ENCODE measurements at regions not wholly inside any gene's neighbourhood (a gene's known extent, or its start where the extent isn't known, plus 50 kb on each side); places are given as distances from the start of the nearest gene placed in this dataset.

GRCh38 chr2:11944311-11944710 is 197.9 kb downstream of the LPIN1 start:
- Mint-ChIP-seq H3K4me1 (ENCODE audit: low read depth, unreplicated experiment) (peaks cover 3% of the 10 kb centered on the region), H3K27ac (ENCODE audit: unreplicated experiment) (no peak overlapping the region), H3K36me3 (ENCODE audit: unreplicated experiment) (no peaks in the 10 kb centered on the region), H3K27me3 (ENCODE audit: unreplicated experiment) (no peaks in the 10 kb centered on the region), H3K9me3 (ENCODE audit: unreplicated experiment) (no peaks in the 10 kb centered on the region), H3K4me3 (ENCODE audit: unreplicated experiment) (no peak overlapping the region)
- TF ChIP-seq, protein P1, sequence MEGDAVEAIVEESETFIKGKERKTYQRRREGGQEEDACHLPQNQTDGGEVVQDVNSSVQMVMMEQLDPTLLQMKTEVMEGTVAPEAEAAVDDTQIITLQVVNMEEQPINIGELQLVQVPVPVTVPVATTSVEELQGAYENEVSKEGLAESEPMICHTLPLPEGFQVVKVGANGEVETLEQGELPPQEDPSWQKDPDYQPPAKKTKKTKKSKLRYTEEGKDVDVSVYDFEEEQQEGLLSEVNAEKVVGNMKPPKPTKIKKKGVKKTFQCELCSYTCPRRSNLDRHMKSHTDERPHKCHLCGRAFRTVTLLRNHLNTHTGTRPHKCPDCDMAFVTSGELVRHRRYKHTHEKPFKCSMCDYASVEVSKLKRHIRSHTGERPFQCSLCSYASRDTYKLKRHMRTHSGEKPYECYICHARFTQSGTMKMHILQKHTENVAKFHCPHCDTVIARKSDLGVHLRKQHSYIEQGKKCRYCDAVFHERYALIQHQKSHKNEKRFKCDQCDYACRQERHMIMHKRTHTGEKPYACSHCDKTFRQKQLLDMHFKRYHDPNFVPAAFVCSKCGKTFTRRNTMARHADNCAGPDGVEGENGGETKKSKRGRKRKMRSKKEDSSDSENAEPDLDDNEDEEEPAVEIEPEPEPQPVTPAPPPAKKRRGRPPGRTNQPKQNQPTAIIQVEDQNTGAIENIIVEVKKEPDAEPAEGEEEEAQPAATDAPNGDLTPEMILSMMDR (IDR thresholded peaks at IDR 0.05; ENCODE audit: partially characterized antibody, unreplicated experiment): no peak
- DNase-seq: no peak

- H3K27me3 Mint-ChIP-seq (ENCODE audit: unreplicated experiment): no peaks in the 10 kb centered on the region
- H3K4me1 Mint-ChIP-seq (ENCODE audit: low read depth, unreplicated experiment): peaks cover 5% of the 10 kb centered on the region
These were observed 199.0 kb downstream of the LPIN1 start for GRCh38 chr2:11945139-11946126.

GRCh38 chr2:11947956-11948355 is 201.5 kb downstream of the LPIN1 start:
- H3K27me3 Mint-ChIP-seq (ENCODE audit: unreplicated experiment): peaks cover 3% of the 10 kb centered on the region
- no peak overlapping the region for H3K4me3 Mint-ChIP-seq (ENCODE audit: unreplicated experiment)
- DNase-seq: no peak
- TF ChIP-seq, protein P1 (IDR thresholded peaks at IDR 0.05; ENCODE audit: partially characterized antibody, unreplicated experiment): no peak
- peaks cover 2% of the 10 kb centered on the region for H3K4me1 Mint-ChIP-seq (ENCODE audit: low read depth, unreplicated experiment)
- no peak overlapping the region for H3K27ac Mint-ChIP-seq (ENCODE audit: unreplicated experiment)
- H3K9me3 Mint-ChIP-seq (ENCODE audit: unreplicated experiment): no peaks in the 10 kb centered on the region
- H3K36me3 Mint-ChIP-seq (ENCODE audit: unreplicated experiment): no peaks in the 10 kb centered on the region

More at GRCh38 chr2:11945139-11946126, 199.0 kb downstream of the LPIN1 start:
- Mint-ChIP-seq H3K36me3 (ENCODE audit: unreplicated experiment) (no peaks in the 10 kb centered on the region), H3K9me3 (ENCODE audit: unreplicated experiment) (no peaks in the 10 kb centered on the region), H3K27ac (ENCODE audit: unreplicated experiment) (no peak overlapping the region), H3K4me3 (ENCODE audit: unreplicated experiment) (no peak overlapping the region)
- TF ChIP-seq, protein P1 (IDR thresholded peaks at IDR 0.05; ENCODE audit: partially characterized antibody, unreplicated experiment): no peak
- DNase-seq: no peak

GRCh38 chr2:11949732-11950523 is 203.5 kb downstream of the LPIN1 start:
- no peak for DNase-seq

More at GRCh38 chr2:11949732-11950523, 203.5 kb downstream of the LPIN1 start:
- TF ChIP-seq, protein P1 (IDR thresholded peaks at IDR 0.05; ENCODE audit: partially characterized antibody, unreplicated experiment): no peak
- Mint-ChIP-seq H3K27me3 (ENCODE audit: unreplicated experiment) (peaks cover 3% of the 10 kb centered on the region), H3K36me3 (ENCODE audit: unreplicated experiment) (no peaks in the 10 kb centered on the region), H3K4me1 (ENCODE audit: low read depth, unreplicated experiment) (peaks cover 2% of the 10 kb centered on the region), H3K27ac (ENCODE audit: unreplicated experiment) (peak overlapping the region; percentile 83), H3K4me3 (ENCODE audit: unreplicated experiment) (no peak overlapping the region), H3K9me3 (ENCODE audit: unreplicated experiment) (no peaks in the 10 kb centered on the region)
